Type B pancreatic cell (in vitro differentiated cells): ENCODE measurements at regions not wholly inside any gene's neighbourhood (a gene's known extent, or its start where the extent isn't known, plus 50 kb on each side); places are given as distances from the start of the nearest gene placed in this dataset.

ENCODE experiments used
- DNase-seq: peaks from one replicate; pipeline ENCODE4 v3.0.0; 2021; ENCODE audit warnings: mixed read lengths; ENCODE audit not compliant: unreplicated experiment; ENCODE audit errors: extremely low spot score
- H3K27ac Mint-ChIP-seq: 2 replicates; pipeline ENCODE4 v1.8.0; 2021; ENCODE audit warnings: mild to moderate bottlenecking, mixed read lengths
- H3K27me3 Mint-ChIP-seq: 2 replicates; pipeline ENCODE4 v1.8.0; 2021; ENCODE audit warnings: mixed read lengths
- H3K36me3 Mint-ChIP-seq: 2 replicates; pipeline ENCODE4 v1.8.0; 2021; ENCODE audit warnings: mixed read lengths
- H3K4me1 Mint-ChIP-seq: one replicate; pipeline ENCODE4 v1.8.0; 2021; ENCODE audit warnings: mixed read lengths; ENCODE audit not compliant: unreplicated experiment
- H3K4me3 Mint-ChIP-seq: 2 replicates; pipeline ENCODE4 v1.8.0; 2021; ENCODE audit warnings: mild to moderate bottlenecking, mixed read lengths
- H3K9me3 Mint-ChIP-seq: 2 replicates; pipeline ENCODE4 v1.8.0; 2021; ENCODE audit warnings: mixed read lengths
- TF ChIP-seq, protein P1 (sequence below): fragments of 200-600 bp; sonication (generic); conservative IDR thresholded peaks from 2 replicates; pipeline ENCODE4 v1.5.0; 2021; ENCODE audit warnings: antibody characterized with exemption, mild to moderate bottlenecking

DNA sequence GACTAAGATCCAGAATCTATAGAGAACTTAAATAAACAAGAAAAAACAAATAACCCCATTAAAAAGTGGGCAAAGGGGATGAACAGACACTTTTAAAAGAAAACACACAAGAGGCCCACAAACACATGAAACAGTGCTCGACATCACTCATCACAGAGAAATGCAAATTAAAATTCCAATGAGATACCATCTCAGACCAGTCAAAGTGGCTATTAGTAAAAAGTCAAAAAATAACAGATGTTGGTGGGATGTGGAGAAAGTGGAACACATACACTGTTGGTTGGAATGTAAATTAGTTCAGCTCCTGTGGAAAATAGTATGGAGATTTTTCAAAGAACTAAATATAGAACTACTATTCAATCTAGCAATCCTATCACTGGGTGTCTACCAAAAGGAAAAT, 143.1 kb downstream of the IFI44 start:
- H3K4me1 Mint-ChIP-seq, result no peaks in the 10 kb centered on the region
- TF ChIP-seq, protein P1, sequence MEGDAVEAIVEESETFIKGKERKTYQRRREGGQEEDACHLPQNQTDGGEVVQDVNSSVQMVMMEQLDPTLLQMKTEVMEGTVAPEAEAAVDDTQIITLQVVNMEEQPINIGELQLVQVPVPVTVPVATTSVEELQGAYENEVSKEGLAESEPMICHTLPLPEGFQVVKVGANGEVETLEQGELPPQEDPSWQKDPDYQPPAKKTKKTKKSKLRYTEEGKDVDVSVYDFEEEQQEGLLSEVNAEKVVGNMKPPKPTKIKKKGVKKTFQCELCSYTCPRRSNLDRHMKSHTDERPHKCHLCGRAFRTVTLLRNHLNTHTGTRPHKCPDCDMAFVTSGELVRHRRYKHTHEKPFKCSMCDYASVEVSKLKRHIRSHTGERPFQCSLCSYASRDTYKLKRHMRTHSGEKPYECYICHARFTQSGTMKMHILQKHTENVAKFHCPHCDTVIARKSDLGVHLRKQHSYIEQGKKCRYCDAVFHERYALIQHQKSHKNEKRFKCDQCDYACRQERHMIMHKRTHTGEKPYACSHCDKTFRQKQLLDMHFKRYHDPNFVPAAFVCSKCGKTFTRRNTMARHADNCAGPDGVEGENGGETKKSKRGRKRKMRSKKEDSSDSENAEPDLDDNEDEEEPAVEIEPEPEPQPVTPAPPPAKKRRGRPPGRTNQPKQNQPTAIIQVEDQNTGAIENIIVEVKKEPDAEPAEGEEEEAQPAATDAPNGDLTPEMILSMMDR, result no peak
- H3K36me3 Mint-ChIP-seq, result no peaks in the 10 kb centered on the region
- H3K9me3 Mint-ChIP-seq, result no peaks in the 10 kb centered on the region
- no peak overlapping the region for H3K4me3 Mint-ChIP-seq
- no peak for DNase-seq
- H3K27ac Mint-ChIP-seq, result no peak overlapping the region
- no peaks in the 10 kb centered on the region for H3K27me3 Mint-ChIP-seq

DNA sequence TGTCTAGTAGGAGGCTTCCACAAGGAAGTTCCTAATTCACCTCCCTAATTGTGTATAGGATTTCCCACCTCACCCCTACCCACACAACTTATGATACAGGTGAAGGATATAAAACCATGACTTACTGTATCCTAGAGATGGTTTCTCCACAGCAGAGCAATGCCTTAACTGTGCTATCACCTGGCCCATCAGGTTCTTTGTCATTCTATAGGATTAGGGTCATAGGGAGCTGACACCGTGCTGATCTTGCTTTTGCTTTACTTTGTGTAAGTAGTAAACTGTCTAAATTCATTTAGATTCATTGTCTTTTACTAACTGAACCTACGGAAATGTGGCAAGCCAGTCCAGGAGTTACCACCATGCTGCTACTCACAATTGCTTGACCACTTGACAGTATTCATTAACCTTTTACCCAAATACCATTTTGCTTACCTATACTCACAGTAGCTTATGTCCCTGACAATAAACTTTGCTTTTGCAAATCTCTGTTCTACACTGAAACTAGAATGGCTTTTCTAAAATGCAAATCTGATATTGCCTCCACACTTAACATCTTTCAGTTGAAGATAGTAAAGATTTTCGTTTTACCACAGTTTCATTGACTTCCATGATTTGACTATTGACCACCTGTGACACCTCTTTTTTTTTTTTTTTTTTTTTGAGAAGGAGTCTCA, 147.6 kb downstream of the IFI44 start:
- H3K4me3 Mint-ChIP-seq, result no peak overlapping the region
- no peaks in the 10 kb centered on the region for H3K4me1 Mint-ChIP-seq
- TF ChIP-seq, protein P1, result no peak
- no peaks in the 10 kb centered on the region for H3K36me3 Mint-ChIP-seq
- no peaks in the 10 kb centered on the region for H3K27me3 Mint-ChIP-seq
- no peak for DNase-seq
- no peak overlapping the region for H3K27ac Mint-ChIP-seq
- H3K9me3 Mint-ChIP-seq, result no peaks in the 10 kb centered on the region

DNA sequence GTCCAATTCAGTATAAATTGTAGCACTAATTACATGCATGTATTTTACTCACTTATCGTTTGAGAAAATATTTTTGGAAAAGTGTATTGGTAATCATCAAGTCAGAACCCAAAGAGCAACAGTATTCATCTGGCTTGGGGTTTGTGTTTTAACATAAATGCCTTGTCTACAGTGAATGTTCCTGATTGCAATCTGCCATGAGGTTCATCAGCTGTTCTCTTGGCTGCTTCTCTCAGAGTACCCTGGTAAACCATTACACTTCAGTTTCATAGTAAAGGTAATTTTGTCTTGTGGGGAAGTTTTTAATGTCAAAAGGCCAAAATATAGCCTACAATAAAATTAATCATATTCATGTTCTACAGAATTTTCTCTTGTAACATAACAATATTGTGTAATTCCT, 150.3 kb downstream of the IFI44 start:
- H3K36me3 Mint-ChIP-seq, result no peaks in the 10 kb centered on the region
- no peak overlapping the region for H3K27ac Mint-ChIP-seq
- H3K27me3 Mint-ChIP-seq, result no peaks in the 10 kb centered on the region
- H3K9me3 Mint-ChIP-seq, result no peaks in the 10 kb centered on the region
- no peak for DNase-seq
- H3K4me1 Mint-ChIP-seq, result no peaks in the 10 kb centered on the region
- no peak overlapping the region for H3K4me3 Mint-ChIP-seq
- TF ChIP-seq, protein P1, result no peak

DNA sequence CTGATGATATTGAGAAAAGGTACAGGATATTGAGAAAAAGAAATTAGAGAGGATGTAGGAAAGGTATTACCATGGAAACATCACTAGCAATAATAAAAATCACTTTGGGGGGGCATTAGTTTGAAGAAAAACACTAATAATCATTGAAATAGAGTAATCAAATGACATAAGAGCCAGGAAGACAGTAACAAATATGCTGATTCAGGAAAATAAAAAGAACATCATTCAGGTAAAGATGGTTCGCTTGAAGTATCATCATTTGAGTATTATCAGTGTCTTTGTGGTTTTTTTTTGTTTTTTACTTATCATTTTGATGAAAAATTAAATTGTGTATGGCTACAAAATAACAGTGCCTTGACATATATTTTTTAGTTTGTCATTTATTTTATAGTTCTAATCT, 164.5 kb downstream of the IFI44 start:
- Mint-ChIP-seq H3K27ac (no peak overlapping the region), H3K4me3 (no peak overlapping the region), H3K9me3 (no peaks in the 10 kb centered on the region), H3K27me3 (no peaks in the 10 kb centered on the region), H3K36me3 (no peaks in the 10 kb centered on the region), H3K4me1 (no peaks in the 10 kb centered on the region)
- DNase-seq, result no peak
- TF ChIP-seq, protein P1, result no peak

DNA sequence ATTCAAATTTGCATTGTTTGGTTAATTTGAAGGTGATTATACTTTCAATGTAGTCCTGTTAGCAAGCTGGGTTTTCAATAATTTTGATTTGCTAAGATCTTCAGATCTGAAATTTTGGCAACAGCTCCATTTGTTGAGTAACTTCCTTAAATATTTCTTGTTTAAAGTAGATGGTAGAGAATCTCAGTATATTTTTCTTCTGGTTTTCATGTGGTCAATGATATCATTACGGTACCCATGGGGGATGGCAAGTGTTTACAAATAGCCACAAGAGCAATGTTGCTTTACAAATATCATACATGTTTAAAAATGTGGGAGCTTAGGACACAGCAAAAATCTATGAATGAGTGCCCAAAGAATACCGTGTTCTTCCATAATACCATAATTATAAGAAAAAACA, 175.9 kb downstream of the IFI44 start:
- Mint-ChIP-seq H3K9me3 (no peaks in the 10 kb centered on the region), H3K27me3 (no peaks in the 10 kb centered on the region), H3K27ac (no peak overlapping the region), H3K4me3 (no peak overlapping the region), H3K4me1 (peaks cover 5% of the 10 kb centered on the region), H3K36me3 (no peaks in the 10 kb centered on the region)
- DNase-seq, result no peak
- TF ChIP-seq, protein P1, result no peak

DNA sequence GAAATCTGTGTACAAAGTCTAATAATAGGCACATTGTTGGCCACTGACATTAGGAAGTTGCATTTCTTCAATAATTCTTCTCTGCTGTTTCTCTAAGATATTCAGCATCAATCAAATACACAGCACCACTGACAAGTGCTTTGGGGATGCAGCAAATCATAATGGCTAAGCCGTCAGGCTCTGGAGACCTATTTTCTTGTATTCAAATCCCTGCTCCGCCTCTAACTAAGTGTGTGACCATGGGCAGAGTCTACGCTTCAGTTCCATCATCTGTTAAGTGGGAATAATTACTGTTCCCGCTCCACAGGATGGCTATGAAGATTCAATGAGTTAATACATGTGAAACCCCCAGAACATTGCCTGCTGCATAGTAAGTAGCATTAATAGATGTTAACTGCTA, 176.9 kb downstream of the ADGRL4 start:
- H3K27ac Mint-ChIP-seq, result no peak overlapping the region
- no peak for DNase-seq
- TF ChIP-seq, protein P1, result no peak

More for the DNA sequence above, 176.9 kb downstream of the ADGRL4 start:
- H3K9me3 Mint-ChIP-seq, result peaks cover 4% of the 10 kb centered on the region
- peaks cover 20% of the 10 kb centered on the region for H3K4me1 Mint-ChIP-seq
- H3K4me3 Mint-ChIP-seq, result no peak overlapping the region
- no peaks in the 10 kb centered on the region for H3K36me3 Mint-ChIP-seq
- H3K27me3 Mint-ChIP-seq, result no peaks in the 10 kb centered on the region
